C4-2B (cell line): ENCODE measurements at regions not wholly inside any gene's neighbourhood (a gene's known extent, or its start where the extent isn't known, plus 50 kb on each side); places are given as distances from the start of the nearest gene placed in this dataset.

Experiments
- ZFX ChIP-seq: fragments of 450-650 bp; IDR thresholded peaks from 2 replicates; pipeline ENCODE4 v1.6.1; 2017
- TF ChIP-seq, protein P1 (sequence below): fragments of 450-650 bp; conservative IDR thresholded peaks from 2 replicates; pipeline ENCODE4 v1.5.1; 2017; ENCODE audit warnings: mild to moderate bottlenecking

DNA sequence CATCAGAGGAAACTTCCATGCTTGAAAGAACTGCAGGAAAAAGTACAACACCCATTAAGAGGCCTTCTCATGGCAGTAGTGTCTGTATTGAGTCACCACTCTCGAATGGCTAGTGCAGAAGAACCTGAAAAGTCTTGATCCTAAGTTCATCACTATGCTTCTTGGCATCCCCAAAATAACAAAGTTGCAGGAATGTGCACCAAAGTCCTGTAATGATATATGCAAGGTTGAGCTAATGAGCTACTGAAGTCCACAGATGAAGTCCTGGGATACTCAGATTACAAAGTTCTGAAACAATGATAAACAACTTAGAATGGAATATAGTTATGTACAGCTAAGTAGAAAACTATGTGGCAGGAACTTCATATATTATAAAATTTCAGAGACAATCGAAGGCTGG, 545.4 kb downstream of the FOXG1 start:
- TF ChIP-seq, protein P1, sequence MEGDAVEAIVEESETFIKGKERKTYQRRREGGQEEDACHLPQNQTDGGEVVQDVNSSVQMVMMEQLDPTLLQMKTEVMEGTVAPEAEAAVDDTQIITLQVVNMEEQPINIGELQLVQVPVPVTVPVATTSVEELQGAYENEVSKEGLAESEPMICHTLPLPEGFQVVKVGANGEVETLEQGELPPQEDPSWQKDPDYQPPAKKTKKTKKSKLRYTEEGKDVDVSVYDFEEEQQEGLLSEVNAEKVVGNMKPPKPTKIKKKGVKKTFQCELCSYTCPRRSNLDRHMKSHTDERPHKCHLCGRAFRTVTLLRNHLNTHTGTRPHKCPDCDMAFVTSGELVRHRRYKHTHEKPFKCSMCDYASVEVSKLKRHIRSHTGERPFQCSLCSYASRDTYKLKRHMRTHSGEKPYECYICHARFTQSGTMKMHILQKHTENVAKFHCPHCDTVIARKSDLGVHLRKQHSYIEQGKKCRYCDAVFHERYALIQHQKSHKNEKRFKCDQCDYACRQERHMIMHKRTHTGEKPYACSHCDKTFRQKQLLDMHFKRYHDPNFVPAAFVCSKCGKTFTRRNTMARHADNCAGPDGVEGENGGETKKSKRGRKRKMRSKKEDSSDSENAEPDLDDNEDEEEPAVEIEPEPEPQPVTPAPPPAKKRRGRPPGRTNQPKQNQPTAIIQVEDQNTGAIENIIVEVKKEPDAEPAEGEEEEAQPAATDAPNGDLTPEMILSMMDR, result no peak
- TF ChIP-seq ZFX, result no peak
